ENCODE measurements at regions not wholly inside any gene's neighbourhood (a gene's known extent, or its start where the extent isn't known, plus 50 kb on each side); places are given as distances from the start of the nearest gene placed in this dataset.

DNA sequence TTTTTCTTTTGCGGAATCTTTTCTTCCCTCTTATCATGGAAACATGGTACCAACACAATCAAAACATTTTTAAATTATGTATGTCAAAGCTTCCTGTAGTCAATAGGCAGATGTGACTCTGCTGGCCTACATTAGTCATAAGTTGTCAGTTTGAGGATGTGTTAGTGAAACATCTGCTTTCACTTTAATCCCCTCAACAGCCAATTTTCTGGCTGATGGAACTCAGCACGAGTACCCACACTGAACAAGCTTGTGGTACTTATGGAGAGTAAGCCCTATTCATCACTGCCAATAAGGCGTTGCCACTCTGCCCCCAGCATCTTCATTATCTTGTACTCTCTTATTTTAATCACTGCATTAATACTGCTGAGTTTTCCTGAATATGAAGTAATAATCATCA lies 1034.4 kb downstream of the CDH9 start:
- ChIA-PET POLR2A (no interaction called here), CTCF (no interaction called here)
- H3K4me1 Mint-ChIP-seq, result no peaks in the 10 kb centered on the region
- H3K27ac Mint-ChIP-seq, result no peak overlapping the region
- no peak overlapping the region for H3K4me3 Mint-ChIP-seq
- H3K9me3 Mint-ChIP-seq, result peaks cover 1% of the 10 kb centered on the region
- H3K27me3 Mint-ChIP-seq, result no peaks in the 10 kb centered on the region
- DNase-seq (no peak), ATAC-seq (ENCODE audit: low read depth) (no peak)
- TF ChIP-seq, protein P1, sequence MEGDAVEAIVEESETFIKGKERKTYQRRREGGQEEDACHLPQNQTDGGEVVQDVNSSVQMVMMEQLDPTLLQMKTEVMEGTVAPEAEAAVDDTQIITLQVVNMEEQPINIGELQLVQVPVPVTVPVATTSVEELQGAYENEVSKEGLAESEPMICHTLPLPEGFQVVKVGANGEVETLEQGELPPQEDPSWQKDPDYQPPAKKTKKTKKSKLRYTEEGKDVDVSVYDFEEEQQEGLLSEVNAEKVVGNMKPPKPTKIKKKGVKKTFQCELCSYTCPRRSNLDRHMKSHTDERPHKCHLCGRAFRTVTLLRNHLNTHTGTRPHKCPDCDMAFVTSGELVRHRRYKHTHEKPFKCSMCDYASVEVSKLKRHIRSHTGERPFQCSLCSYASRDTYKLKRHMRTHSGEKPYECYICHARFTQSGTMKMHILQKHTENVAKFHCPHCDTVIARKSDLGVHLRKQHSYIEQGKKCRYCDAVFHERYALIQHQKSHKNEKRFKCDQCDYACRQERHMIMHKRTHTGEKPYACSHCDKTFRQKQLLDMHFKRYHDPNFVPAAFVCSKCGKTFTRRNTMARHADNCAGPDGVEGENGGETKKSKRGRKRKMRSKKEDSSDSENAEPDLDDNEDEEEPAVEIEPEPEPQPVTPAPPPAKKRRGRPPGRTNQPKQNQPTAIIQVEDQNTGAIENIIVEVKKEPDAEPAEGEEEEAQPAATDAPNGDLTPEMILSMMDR (IDR thresholded peaks at IDR 0.05), result no peak
- intact Hi-C loops (cut with micrococcal nuclease), result no loop called here
- H3K36me3 Mint-ChIP-seq (ENCODE audit: low read depth), result no peaks in the 10 kb centered on the region

DNA sequence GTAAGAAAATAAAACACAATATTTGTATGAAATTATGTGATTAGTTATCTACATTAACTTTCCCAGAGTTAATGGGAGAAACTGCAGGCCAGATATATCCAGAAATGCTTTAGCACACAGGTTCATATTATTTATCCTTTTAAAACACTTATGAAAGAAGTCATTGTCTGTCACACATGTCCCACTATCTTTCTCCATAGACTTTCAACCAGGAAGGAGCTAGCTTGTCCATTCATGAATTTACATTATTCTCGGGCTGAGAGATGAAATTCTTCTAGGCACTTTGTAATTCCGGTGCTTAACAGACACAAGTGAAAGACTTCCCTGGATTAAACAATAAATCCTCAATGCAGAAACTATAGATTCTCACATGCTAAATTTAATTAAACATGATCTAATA lies 1043.2 kb downstream of the CDH9 start:
- Mint-ChIP-seq H3K4me1 (no peaks in the 10 kb centered on the region), H3K36me3 (ENCODE audit: low read depth) (no peaks in the 10 kb centered on the region), H3K27ac (no peak overlapping the region), H3K27me3 (no peaks in the 10 kb centered on the region), H3K4me3 (no peak overlapping the region), H3K9me3 (peaks cover 5% of the 10 kb centered on the region)
- DNase-seq, result no peak
- no peak for ATAC-seq (ENCODE audit: low read depth)
- intact Hi-C loops (cut with micrococcal nuclease), result no loop called here
- POLR2A ChIA-PET, result no interaction called here
- TF ChIP-seq, protein P1 (IDR thresholded peaks at IDR 0.05), result no peak
- CTCF ChIA-PET, result no interaction called here

DNA sequence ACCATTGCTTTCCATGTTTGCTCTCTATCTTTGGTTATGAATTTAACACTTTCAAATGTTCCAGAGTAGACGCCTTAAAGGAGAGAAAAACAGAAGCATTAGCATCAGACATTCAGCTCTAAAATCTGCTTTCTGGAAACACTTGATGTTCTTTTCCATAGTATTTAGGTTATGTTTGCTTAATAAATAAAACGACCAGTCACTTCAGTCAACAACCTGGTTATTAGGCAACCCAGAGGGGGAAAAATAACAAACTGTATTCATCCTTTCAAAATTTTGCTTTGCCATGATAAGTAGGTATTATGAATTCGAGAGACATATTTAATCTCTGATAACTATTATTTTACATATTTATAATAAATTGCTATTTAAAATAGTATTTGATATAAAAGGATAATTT lies 1044.7 kb downstream of the CDH9 start:
- no peak overlapping the region for H3K4me3 Mint-ChIP-seq
- POLR2A ChIA-PET, result no interaction called here
- H3K27ac Mint-ChIP-seq, result no peak overlapping the region
- ATAC-seq (ENCODE audit: low read depth) (no peak), DNase-seq (no peak)
- intact Hi-C loops (cut with micrococcal nuclease), result no loop called here
- peaks cover 5% of the 10 kb centered on the region for H3K9me3 Mint-ChIP-seq
- TF ChIP-seq, protein P1 (IDR thresholded peaks at IDR 0.05), result no peak
- no peaks in the 10 kb centered on the region for H3K36me3 Mint-ChIP-seq (ENCODE audit: low read depth)
- no peaks in the 10 kb centered on the region for H3K4me1 Mint-ChIP-seq
- CTCF ChIA-PET, result no interaction called here
- no peaks in the 10 kb centered on the region for H3K27me3 Mint-ChIP-seq

DNA sequence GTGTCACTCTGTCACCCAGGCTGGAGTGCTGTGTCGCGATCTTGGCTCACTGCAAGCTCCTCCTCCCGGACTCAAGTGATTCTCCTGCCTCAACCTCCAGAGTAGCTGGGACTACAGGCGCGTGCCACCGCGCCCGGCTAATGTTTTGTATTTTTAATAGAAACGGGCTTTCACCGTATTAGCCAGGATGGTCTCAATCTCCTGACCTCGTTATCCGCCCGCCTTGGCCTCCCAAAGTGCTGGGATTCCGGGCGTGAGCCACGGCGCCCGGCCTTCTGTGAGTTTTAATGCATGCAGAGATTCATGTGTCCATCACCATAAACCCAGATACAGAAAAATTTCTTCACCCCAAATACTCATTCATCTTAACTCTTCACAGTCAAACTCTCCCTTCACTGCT lies 1046.7 kb downstream of the CDH9 start:
- Mint-ChIP-seq H3K4me3 (no peak overlapping the region), H3K27ac (no peak overlapping the region), H3K9me3 (peaks cover 5% of the 10 kb centered on the region), H3K4me1 (no peaks in the 10 kb centered on the region), H3K27me3 (no peaks in the 10 kb centered on the region), H3K36me3 (ENCODE audit: low read depth) (no peaks in the 10 kb centered on the region)
- ATAC-seq (ENCODE audit: low read depth), result no peak
- intact Hi-C loops (cut with micrococcal nuclease), result no loop called here
- DNase-seq, result no peak
- TF ChIP-seq, protein P1 (IDR thresholded peaks at IDR 0.05), result no peak
- CTCF ChIA-PET, result no interaction called here
- POLR2A ChIA-PET, result no interaction called here

DNA sequence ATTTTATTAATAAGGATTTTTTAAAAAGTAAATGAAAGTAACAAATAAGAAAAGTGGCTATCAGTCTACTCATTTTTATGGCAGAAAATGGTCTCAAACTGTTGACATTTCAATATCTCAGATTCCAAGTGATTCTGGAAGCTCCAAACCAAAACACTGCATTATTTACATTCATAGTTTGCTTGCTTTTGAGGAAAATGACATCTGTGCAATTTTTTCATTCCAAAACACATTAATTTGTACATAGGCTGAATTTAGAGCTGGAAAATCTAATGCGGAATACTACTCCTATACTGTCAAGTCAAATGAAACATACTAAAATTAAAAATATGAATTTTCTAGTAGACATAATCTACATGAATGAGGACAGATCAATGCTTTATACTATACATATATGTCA lies 1047.6 kb downstream of the CDH9 start:
- DNase-seq (no peak), ATAC-seq (ENCODE audit: low read depth) (no peak)
- ChIA-PET POLR2A (no interaction called here), CTCF (no interaction called here)
- Mint-ChIP-seq H3K27ac (no peak overlapping the region), H3K4me3 (no peak overlapping the region), H3K9me3 (peaks cover 3% of the 10 kb centered on the region), H3K36me3 (ENCODE audit: low read depth) (no peaks in the 10 kb centered on the region), H3K27me3 (no peaks in the 10 kb centered on the region), H3K4me1 (no peaks in the 10 kb centered on the region)
- intact Hi-C loops (cut with micrococcal nuclease), result no loop called here
- TF ChIP-seq, protein P1 (IDR thresholded peaks at IDR 0.05), result no peak

All from activated B cell treated with CpG ODN at 0.5 μM for 24 hours (primary cell).